AG10803 (cell line): ENCODE measurements at regions not wholly inside any gene's neighbourhood (a gene's known extent, or its start where the extent isn't known, plus 50 kb on each side); places are given as distances from the start of the nearest gene placed in this dataset.

Experiments used
- DNase-seq: peaks from one replicate; pipeline ENCODE4 v3.0.0; 2010; ENCODE audit warnings: low read depth
- H3K4me3 ChIP-seq: 2 replicates; pipeline ENCODE4 v1.5.1; 2011; ENCODE audit warnings: mild to moderate bottlenecking, low read length, control low read depth
- CTCF ChIP-seq: conservative IDR thresholded peaks from 2 replicates; pipeline ENCODE4 v1.5.1; 2011; ENCODE audit warnings: mild to moderate bottlenecking, low read length, control low read depth, inconsistent platforms

DNA sequence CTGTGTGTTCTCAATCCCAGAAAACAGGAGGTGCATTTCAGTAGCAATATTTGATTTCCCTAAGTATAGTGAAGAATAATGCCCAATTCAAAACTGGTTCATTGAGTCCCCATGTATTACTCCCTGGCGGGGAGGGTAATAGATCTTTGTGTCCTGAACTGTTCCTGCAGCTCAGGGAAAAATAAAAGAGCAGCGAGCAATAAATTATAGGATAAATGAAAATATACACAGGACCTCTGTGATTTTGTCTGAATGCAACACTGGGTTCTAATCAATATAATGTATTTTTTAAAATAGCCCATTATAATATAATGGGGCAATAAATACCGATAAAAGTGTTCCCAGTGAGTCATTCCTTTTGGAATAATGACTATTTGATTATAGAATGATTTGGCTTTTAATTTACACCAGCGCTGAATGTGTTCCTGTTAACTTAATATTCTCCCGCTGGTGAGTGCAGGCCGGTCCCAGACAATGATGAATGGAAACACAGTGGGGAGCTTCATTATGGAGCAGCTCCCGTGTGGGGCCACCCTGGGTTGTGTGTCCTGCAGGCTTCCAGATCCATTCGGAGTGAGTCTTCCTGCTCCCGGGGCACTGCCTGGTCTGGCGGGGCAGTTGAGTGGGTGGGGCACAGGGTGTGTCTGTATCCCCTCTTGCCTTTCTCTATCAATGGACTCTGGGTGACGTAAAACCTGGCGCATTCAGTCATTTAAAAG is 263.1 kb downstream of the ACTR3B start:
- DNase-seq: no peak
- H3K4me3 ChIP-seq: no peak overlapping the region
- TF ChIP-seq CTCF: no peak

DNA sequence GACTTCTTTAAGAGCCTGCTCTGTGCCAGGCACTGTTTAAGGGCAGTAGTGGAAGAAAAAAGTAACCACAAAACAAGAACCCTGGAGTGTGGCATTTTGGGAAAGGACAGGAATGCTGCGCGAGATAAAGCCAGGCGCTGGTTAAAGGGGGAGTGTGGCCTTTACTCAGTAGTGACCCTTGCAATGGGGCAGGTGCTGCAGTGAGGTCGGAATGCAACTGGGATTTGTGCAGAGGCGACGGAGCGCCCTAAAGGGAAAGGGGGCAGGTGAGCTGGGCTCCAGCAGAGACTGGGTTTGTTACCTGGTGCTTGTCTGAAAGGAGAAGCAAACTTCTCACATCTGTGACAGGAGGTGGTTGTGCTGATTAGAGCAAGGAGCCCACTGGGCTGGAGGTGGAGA is 263.6 kb downstream of the ACTR3B start:
- TF ChIP-seq CTCF: no peak
- H3K4me3 ChIP-seq: no peak overlapping the region
- DNase-seq: no peak

GRCh38 chr7:153027210-153027609 is 267.7 kb downstream of the ACTR3B start:
- no peak for TF ChIP-seq CTCF
- H3K4me3 ChIP-seq: no peak overlapping the region
- DNase-seq: no peak

GRCh38 chr7:153027904-153028303 is 268.4 kb downstream of the ACTR3B start:
- TF ChIP-seq CTCF: no peak
- no peak for DNase-seq
- no peak overlapping the region for H3K4me3 ChIP-seq

DNA sequence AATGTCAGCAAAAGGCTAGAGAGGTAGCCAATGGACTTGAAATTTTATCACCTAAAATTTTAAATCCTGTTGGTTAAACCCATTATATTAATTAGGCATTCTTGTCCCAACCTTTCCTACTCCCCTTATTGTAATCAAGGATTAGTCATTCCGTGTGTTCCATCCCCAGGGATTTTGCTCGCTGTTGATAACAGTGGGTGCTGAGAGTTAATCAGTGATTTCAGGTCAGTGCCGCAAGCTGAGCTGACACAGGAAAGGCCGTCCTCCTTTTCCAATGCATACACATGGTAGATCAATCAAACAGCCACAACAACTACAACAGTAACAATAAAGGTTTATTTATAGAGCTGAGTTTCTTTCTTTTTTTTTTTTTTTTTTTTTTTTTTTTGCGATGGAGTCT is 271.4 kb downstream of the ACTR3B start:
- no peak for TF ChIP-seq CTCF
- no peak overlapping the region for H3K4me3 ChIP-seq
- DNase-seq: no peak

GRCh38 chr7:153034791-153035190 is 275.2 kb downstream of the ACTR3B start:
- H3K4me3 ChIP-seq: no peak overlapping the region
- DNase-seq: no peak
- no peak for TF ChIP-seq CTCF

DNA sequence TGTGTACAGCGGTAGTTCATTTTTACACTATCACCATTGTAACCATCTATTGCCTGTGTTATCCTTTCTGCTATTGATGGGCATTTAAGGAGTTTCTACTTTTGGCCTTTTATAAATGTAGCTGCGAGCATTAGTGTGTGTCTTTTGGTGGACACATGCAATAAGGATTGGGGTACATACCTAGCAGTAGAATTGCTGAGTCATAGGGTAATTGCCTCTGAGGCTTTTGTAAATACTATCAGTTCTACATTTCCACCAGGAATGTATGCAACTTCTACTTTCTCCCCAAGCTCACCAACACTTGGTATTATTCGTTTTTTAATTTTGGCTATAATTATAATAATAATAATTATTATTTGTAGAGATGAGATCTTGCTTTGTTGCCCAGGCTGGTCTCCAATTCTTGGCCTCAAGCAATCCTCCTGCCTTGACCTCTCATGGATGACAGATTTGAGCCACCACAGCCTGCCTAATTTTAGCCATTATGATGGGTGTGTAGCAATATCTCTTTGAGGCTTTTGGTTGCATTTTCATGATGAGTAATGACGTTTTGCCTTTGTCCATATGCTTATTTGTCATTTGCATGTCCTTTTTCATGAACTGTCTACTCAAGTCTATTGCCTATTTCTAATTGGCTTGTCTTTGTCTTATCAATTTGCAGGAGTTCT is 277.0 kb downstream of the ACTR3B start:
- H3K4me3 ChIP-seq: no peak overlapping the region
- DNase-seq: no peak
- TF ChIP-seq CTCF: no peak
